ENCODE measurements at regions not wholly inside any gene's neighbourhood (a gene's known extent, or its start where the extent isn't known, plus 50 kb on each side); places are given as distances from the start of the nearest gene placed in this dataset.
"Not testable (repeated sequence)": the region's sequence is repeated elsewhere in the genome, so short reads cannot be mapped to it uniquely, and the experiment has no call there.

DNA sequence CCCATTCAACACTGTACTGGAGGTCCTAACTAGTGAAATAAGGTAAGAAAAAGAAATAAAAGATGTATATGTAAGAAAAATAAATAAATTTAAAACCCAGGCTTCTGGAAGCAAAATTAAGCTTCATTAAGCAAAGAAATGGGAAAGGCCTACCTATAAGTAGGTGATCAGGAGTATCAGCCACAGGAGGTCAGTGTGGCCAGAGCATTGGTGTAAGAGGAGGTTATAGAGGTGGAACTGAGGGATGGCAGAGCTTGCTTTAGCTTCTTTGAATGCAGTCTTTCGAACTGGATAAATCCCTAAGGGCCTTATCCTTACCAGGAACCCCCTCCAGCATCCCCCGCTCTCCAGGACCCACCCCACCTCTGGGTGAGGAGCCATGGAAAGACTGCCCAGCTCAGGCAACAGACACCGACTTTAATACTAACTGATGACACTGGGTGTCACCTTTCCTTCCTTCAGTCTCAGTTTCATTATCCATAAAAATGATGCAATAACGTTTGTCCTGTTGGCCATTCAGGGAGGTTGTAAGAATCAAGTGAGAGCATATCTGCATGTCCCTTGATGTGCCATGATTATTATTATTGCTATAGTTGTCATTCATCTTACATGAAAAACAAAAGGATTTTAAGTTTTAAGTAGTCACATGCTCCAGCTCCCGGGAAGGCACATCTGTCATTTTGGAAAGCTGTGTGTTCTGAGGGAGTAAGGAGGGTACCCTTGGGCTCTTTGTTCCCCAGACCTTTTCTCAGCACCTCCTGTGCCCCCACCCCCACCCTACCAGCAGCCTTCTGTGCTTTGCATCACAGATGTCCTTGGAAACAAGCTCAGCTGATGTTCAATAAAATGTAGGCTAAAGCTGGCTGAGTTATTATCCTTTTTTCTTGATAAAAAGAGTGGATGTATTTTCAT, 50.8 kb upstream of the CTNNA1 start:
- intact Hi-C loops (cut with DNase I, micrococcal nuclease) = no loop called here
- ATAC-seq (no peak), DNase-seq (no peak)

GRCh38 chr5:138701678-138702077, 51.5 kb upstream of the CTNNA1 start:
- ATAC-seq = no peak

GRCh38 chr5:138700581-138701362, 52.5 kb upstream of the CTNNA1 start:
- ATAC-seq = no peak
- intact Hi-C loops (cut with DNase I, micrococcal nuclease) = no loop called here
- no peak for DNase-seq

More at GRCh38 chr5:138701678-138702077, 51.5 kb upstream of the CTNNA1 start:
- intact Hi-C loops (cut with DNase I, micrococcal nuclease) = no loop called here
- DNase-seq = no peak

- intact Hi-C loops (cut with DNase I, micrococcal nuclease) = no loop called here
These were observed 53.7 kb upstream of the CTNNA1 start for GRCh38 chr5:138699482-138699881.

DNA sequence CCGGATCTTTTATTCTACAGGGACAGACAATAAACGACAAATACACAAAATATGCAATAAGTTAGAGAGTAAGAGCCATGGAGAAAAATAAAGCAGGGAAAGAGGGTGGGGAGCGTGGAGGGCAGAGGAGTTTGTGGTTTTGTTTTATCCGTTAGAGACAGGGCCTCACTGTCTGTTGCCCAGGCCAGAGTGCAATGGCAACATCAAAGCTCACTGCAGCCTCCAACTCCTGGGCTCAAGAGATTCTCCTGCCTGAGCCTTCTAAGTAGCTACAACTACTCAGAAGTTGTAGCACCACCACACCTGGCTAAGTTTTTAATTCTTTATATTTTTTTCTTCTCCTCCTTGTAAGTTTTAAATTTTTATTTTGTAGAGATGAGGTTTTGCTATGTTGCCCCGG, 54.5 kb upstream of the CTNNA1 start:
- ATAC-seq (no peak), DNase-seq (no peak)
- intact Hi-C loops (cut with DNase I, micrococcal nuclease) = no loop called here

More at GRCh38 chr5:138699482-138699881, 53.7 kb upstream of the CTNNA1 start:
- no peak for DNase-seq
- ATAC-seq = no peak

DNA sequence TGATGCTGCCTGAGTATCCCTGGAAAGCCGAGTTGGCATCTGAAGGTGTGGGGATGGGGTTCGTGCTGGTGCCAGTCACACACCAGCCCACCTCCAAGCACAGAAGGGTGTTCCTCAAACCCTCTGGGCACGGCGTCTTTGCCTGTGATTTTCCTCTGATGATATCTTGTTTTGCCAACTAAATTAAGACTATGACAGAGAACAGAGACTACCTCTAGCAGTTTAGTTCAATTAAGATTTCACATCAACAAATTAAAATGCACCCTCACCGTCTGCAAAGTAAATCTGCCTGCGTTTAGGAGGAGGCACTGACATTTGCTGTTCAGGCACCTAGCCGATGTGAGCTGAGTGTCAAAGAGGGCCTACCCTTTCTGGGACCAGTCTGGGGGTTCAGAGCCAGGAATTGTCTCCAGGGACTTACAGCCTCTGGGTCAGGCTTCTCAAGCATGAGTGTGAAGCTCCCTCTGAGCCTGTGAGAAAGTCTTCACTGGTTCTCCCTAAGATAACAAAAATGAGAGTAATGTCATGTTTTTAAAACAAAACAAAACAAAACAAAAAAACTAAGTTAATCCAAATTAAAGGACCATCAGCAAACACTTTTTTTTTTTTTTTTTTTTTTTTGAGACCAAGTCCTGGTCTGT, 55.4 kb upstream of the CTNNA1 start:
- ATAC-seq = no peak
- no peak for DNase-seq
- intact Hi-C loops (cut with DNase I, micrococcal nuclease) = no loop called here

- intact Hi-C loops (cut with DNase I, micrococcal nuclease) = no loop called here
- no peak for DNase-seq
- ATAC-seq = no peak
These were observed 56.7 kb upstream of the CTNNA1 start for GRCh38 chr5:138696501-138696900.

DNA sequence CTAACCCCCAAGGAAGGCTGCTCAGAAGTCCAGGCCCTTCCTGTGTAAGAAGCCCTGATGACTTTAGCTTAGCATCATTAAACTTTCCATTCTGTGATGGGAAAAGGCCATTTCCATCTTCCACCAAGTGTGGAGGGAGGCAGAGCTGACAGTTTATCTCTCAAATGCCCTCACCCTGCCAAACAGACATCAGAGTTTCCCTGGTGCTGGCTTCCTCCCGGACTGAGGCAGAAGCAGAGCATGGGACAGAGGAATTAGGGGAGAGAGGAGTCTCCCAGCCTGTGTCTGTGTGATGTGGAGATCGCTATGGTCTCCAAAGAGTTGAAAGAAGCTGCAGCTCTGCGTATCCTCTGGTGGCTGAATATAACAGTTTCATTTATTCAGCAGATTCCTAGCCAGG, 57.4 kb upstream of the CTNNA1 start:
- intact Hi-C loops (cut with DNase I, micrococcal nuclease) = no loop called here
- ATAC-seq = no peak
- no peak for DNase-seq

DNA sequence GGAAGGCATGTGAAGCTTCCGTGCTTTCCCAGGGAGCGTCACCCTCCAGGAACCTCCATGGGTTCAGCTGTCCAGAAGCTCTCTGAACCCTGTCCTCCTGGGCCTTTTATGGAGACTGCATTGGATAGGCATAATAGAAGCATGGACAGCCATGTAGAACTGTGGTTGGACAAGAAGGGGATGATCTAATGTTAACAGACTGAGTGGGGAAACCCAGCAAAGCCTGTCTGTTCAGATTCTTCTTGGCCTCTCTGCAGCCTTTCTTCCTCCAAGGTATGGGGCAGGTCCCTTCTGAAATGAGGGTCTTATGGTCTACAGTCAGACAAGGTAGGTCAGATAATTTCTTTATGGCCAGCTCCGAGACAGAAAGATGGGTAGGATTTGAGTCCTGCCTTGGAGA, 59.1 kb upstream of the CTNNA1 start:
- intact Hi-C loops (cut with DNase I, micrococcal nuclease) = no loop called here
- ATAC-seq (no peak), DNase-seq (no peak)

- DNase-seq = no peak
- intact Hi-C loops (cut with DNase I, micrococcal nuclease) = no loop called here
- no peak for ATAC-seq
These were observed 60.9 kb upstream of the CTNNA1 start for GRCh38 chr5:138692370-138692769.

DNA sequence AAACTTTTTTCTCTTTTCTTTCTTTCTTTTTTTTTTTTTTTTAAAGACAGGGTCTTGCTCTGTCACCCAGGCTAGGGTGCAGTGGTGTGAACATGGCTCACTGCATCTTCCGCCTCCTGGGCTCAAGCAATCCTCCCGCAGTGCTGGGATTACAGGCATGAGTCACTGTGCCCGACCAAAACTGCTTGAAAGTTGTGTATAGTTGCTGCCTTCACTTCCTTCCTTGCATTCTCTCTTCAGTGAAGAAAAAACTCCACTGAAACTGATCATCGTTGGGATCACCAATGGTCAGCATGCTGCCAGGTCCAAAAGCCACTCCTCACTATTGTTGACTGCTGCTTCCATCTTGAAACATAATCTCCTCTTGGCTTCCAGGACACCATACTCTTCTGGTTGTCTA, 66.6 kb upstream of the CTNNA1 start:
- ATAC-seq (no peak), DNase-seq (no peak)
- intact Hi-C loops (cut with DNase I, micrococcal nuclease) = no loop called here

DNA sequence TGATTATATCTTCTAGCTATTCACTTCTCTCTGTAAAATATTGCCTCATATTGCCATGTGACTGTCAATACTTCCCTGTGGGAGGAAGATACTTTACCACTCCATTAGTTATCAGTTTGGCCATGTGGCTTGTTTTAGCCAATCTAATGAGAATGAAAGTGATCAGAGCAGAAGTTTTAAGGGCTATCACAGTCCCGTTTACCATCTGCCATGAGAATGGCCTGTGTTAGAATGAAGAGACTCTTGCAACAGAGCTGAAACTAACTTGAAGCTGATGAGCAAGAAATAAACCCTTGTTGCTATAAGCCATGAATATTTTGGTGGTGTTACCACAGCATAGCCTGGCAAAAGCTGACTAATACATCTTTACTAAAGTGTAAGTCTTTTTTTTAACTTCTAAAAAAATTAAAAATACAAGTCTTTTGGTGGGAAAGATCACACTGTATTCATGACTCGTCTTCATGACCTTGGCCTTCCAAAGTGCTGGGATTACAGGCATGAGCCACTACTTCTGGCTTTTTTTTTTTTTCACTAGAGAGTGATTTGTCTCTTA, 68.0 kb upstream of the CTNNA1 start:
- ATAC-seq (no peak), DNase-seq (no peak)
- intact Hi-C loops (cut with DNase I, micrococcal nuclease) = no loop called here

DNA sequence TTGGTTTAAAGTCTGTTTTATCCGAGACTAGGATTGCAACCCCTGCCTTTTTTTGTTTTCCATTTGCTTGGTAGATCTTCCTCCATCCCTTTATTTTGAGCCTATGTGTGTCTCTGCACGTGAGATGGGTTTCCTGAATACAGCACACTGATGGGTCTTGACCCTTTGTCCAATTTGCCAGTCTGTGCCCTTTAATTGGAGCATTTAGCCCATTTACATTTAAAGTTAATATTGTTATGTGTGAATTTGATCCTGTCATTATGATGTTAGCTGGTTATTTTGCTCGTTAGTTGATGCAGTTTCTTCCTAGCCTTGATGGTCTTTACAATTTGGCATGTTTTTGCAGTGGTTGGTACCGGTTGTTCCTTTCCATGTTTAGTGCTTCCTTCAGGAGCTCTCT, 70.8 kb upstream of the CTNNA1 start:
- DNase-seq; ATAC-seq; intact Hi-C loops (cut with DNase I, micrococcal nuclease): not testable (repeated sequence)

DNA sequence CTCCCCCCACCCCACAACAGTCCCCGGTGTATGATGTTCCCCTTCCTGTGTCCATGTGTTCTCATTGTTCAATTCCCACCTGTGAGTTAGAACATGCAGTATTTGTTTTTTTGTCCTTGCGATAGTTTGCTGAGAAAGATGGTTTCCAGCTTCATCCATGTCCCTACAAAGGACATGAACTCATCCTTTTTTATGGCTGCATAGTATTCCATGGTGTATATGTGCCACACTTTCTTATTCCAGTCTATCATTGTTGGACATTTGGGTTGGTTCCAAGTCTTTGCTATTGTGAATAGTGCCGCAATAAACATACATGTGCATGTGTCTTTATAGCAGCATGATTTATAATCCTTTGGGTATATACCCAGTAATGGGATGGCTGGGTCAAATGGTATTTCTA, 74.4 kb upstream of the CTNNA1 start:
- ATAC-seq; intact Hi-C loops (cut with DNase I, micrococcal nuclease); DNase-seq: not testable (repeated sequence)

DNA sequence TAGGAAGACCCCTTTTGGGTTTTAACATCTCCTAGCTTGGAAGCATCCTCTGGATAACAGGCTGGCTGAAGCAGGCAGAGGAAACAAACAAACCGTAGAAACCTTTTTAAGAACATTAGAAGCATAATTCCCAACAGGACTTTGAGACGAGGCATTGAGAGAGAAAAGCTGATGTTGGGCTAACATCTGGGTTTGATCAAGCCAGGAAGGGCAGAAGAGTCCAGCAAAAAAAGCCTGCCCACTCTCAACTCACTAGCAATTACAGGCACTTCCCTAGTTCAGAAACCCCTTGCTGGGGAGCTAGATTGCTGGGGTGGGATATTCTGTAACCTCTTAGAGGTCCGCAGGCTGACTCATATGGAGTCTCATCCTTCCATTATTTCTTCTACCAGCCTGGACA, 75.4 kb upstream of the CTNNA1 start:
- ATAC-seq (no peak), DNase-seq (no peak)
- intact Hi-C loops (cut with DNase I, micrococcal nuclease) = no loop called here

GRCh38 chr5:138676556-138677193, 76.5 kb upstream of the CTNNA1 start:
- intact Hi-C loops (cut with DNase I, micrococcal nuclease) = no loop called here
- DNase-seq = no peak

DNA sequence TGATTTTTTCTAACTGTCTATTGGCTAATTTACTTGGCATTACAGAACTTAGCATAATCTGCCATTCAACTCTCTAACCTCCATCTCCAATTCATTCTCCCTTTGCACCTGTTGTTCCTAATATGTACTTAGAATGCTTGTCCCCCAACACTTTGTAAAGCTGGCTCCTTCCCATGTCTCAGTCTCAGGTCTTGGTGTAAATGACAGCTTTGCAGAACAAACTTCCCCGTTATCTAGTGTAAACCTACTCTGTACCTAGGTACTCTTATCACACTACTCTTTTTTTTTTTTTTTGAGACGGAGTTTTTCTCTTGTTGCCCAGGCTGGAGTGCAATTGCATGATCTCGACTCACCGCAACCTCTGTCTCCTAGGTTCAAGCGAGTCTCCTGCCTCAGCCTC, 77.2 kb upstream of the CTNNA1 start:
- DNase-seq (no peak), ATAC-seq (no peak)
- intact Hi-C loops (cut with DNase I, micrococcal nuclease) = no loop called here

More at GRCh38 chr5:138676556-138677193, 76.5 kb upstream of the CTNNA1 start:
- no peak for ATAC-seq

DNA sequence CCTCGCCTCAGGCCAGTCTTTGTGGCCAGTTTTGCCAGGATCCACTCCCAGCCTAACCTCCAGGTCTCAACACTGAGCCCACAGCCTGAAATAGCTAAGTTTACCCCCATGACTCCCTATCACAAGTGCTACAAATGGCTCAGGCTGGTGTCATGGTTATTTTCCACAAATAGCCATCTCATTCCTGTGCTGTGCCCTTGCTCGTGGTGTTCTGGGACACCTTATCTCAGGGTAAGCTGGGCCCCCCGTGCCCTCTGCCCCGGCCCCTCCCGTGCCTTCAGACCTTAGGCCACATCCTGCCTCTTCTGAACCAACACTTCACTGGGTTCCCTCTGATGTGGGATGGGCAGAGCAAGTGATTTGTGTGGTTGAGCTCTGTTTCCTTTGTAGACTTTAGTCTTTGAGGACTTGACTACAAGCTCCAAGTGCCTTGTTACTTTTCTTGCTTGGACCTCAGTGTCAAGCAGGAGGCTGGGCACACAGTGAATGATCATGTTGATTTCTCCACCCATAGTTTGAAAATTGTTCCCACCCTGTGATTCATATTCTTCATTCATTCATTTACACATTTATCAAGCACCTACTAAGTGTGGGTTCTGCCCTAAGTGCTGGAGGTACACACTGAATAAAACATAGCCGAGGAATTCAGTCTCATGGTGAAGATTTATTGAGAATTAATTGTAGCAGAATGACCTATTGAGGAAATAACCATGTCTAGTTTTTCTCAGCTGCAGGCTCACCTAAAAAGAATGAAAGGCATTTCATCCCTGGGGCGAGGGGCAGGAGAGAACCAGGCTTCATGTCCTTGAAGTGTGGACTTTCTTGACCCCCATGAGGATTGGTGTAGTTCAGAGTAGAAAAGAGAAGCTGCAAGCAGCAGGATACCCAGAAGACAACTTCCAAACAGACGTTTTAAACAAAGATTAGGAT, 84.5 kb upstream of the CTNNA1 start:
- DNase-seq (no peak), ATAC-seq (no peak)
- intact Hi-C loops (cut with DNase I, micrococcal nuclease) = no loop called here

All from left colon (tissue), 2 donors.